ENCODE measurements at regions not wholly inside any gene's neighbourhood (a gene's known extent, or its start where the extent isn't known, plus 50 kb on each side); places are given as distances from the start of the nearest gene placed in this dataset.

DNA sequence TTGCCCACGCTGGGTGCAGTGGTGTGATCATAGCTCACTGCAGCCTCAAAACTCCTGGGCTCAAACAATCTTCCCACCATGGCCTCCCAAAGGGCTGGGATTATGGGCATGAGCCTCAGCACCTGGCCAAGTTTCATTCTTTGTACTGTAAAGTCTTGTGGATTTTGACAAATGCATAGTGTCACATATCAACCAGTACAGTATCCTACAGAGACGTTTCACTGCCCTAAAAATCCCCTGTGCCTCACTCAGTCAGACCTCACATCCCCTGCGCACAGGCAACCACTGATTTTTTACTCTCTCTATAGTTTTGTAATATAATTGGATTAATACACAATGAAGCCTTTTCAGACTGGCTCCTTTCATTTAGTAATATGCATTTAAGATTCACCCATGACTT is 130.7 kb upstream of the UBE2E1 start:
- POLR2A ChIA-PET, result no interaction called here
- DNase-seq (ENCODE audit: low read depth, low spot score), result no peak

DNA sequence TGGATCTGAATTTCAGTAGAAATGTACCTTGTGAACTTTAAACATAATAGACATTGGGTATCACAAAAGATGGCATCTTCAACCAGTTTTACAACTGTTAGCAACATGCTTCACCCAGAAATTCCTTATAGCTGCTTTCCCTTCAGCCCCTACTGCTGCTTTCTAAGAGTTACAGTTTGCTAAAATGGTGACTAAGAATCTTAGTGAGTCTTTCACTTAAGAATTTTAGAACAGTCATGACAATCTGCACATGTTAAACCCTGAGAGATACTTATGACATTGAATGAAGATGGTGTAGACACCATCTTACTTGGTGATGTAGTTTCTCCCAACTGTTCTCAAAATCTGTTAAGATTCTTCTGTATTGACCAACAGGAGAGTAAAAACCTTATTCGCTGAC is 129.7 kb upstream of the UBE2E1 start:
- CTCF ChIA-PET, result no interaction called here
- POLR2A ChIA-PET, result no interaction called here
- TF ChIP-seq, protein P1, sequence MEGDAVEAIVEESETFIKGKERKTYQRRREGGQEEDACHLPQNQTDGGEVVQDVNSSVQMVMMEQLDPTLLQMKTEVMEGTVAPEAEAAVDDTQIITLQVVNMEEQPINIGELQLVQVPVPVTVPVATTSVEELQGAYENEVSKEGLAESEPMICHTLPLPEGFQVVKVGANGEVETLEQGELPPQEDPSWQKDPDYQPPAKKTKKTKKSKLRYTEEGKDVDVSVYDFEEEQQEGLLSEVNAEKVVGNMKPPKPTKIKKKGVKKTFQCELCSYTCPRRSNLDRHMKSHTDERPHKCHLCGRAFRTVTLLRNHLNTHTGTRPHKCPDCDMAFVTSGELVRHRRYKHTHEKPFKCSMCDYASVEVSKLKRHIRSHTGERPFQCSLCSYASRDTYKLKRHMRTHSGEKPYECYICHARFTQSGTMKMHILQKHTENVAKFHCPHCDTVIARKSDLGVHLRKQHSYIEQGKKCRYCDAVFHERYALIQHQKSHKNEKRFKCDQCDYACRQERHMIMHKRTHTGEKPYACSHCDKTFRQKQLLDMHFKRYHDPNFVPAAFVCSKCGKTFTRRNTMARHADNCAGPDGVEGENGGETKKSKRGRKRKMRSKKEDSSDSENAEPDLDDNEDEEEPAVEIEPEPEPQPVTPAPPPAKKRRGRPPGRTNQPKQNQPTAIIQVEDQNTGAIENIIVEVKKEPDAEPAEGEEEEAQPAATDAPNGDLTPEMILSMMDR (IDR thresholded peaks at IDR 0.05; ENCODE audit: insufficient read depth, low read length, missing control alignments), result no peak
- H3K4me3 ChIP-seq (ENCODE audit: low read depth, low read length), result no peak overlapping the region
- DNase-seq (ENCODE audit: low read depth, low spot score), result no peak

More for the DNA sequence above, 130.7 kb upstream of the UBE2E1 start:
- TF ChIP-seq, protein P1 (IDR thresholded peaks at IDR 0.05; ENCODE audit: insufficient read depth, low read length, missing control alignments), result no peak
- CTCF ChIA-PET, result interaction anchor here (0.8 kb wide), 1 partner anchor 15 kb away, joined by 3 read pairs; no protein-coding TSS in a partner anchor
- no peak overlapping the region for H3K4me3 ChIP-seq (ENCODE audit: low read depth, low read length)

DNA sequence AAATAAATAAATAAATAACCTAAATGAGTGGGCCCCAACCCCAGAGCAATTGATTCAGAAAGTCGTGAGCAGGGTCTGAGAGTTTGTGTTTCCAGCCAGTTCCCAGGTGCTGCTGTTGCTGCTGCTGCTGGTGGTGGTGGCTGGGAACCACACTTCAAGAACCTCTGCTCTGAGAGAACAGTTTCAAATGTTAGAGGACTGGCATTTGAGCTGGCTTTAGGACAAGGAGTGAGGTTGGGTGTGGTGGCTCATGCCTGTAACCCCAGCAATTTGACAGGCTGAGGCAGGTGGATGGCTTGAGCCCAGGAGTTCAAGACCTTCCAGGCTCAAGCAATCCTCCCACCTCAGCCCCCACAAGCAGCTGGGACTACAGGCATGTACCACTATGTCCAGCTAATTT is 123.1 kb upstream of the UBE2E1 start:
- ChIA-PET CTCF (no interaction called here), POLR2A (no interaction called here)
- no peak overlapping the region for H3K4me3 ChIP-seq (ENCODE audit: low read depth, low read length)
- DNase-seq (ENCODE audit: low read depth, low spot score), result no peak
- TF ChIP-seq, protein P1 (IDR thresholded peaks at IDR 0.05; ENCODE audit: insufficient read depth, low read length, missing control alignments), result no peak

DNA sequence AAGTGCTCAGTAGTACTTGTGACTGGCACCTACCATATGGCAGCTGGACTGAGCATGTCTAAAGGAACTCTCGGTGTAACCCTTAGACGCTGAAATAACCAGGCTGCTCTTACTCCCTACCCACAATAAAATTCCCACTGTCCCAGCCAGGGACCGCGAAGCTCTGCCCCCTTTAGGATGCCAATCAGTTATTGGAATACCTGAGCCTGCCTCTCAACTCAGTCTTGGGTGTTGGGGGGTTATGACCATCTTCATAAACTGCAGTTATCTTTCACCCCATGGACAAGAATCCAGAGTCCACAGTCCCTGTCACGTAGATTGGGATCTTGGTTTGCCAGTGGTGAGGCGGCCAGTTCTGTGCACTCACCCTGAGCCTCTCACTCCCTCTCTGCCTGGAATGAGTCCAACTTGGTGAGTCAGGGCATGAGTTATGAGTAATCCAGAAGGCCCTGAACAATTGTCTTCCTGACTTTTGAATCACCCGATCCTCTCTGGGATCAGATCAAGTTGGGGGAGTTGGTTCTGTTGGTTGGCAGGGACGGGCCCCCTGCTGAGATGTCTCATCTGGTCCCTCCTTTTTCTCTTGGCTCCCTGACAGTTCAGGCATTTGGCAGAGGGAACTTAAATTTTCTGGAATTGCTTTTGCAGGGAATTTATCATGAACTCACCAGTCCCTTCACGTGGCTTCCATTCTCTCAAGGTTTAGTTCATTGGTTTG is 120.1 kb upstream of the UBE2E1 start:
- ChIA-PET POLR2A (no interaction called here), CTCF (interaction anchor here (1.0 kb wide), 1 partner anchor 14 kb away, joined by 3 read pairs; no protein-coding TSS in a partner anchor)
- TF ChIP-seq, protein P1 (IDR thresholded peaks at IDR 0.05; ENCODE audit: insufficient read depth, low read length, missing control alignments), result no peak
- no peak overlapping the region for H3K4me3 ChIP-seq (ENCODE audit: low read depth, low read length)
- DNase-seq (ENCODE audit: low read depth, low spot score), result peak; percentile 92

DNA sequence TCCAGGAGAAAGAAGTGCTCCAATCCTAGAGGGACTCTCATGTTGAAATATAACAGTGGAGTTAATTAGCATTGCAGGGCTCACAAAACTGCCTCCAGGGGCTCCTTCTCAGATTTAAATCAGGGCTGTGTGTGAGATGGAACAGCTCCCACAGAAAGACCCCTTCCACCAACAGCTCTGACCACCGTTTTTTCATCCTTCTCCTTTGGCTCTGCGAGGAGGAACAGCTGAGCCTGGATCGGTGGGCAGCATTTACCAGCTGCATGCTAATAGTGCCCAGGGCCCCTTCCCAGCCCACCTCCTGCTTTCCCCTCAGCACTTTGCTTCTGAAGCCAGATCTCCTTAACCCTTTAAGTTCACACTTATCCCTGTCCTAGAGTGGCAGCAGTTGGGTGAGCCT is 119.2 kb upstream of the UBE2E1 start:
- POLR2A ChIA-PET, result no interaction called here
- TF ChIP-seq, protein P1 (IDR thresholded peaks at IDR 0.05; ENCODE audit: insufficient read depth, low read length, missing control alignments), result no peak
- H3K4me3 ChIP-seq (ENCODE audit: low read depth, low read length), result no peak overlapping the region
- DNase-seq (ENCODE audit: low read depth, low spot score), result no peak
- CTCF ChIA-PET, result interaction anchor here (1.0 kb wide), 1 partner anchor 13 kb away, joined by 3 read pairs; no protein-coding TSS in a partner anchor

DNA sequence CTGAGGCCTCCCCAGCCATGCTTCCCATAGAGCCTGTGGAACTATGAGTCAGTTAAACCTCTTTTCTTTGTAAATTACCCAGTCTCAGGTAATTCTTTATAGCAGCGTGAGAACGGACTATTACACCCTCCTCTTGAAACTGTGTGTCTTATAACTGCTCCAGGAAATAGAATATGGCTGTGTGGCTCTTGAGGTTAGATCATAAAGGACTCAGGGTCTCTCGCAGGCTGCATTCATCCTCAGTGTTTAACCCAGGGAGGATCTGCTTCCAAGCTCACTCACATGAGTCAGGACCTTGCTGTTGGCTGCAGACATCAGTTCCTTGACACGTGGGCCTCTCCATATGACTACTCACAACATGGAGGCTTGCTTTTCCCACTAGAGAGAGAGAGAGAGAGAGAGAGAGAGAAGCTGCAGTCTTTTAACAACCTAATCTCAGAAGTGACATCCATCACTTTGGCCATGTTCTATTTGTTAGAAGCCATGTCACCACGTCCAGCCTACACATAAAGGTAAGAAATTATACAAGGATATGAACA is 114.3 kb upstream of the UBE2E1 start:
- DNase-seq (ENCODE audit: low read depth, low spot score), result no peak
- TF ChIP-seq, protein P1 (IDR thresholded peaks at IDR 0.05; ENCODE audit: insufficient read depth, low read length, missing control alignments), result no peak
- POLR2A ChIA-PET, result interaction anchor here (0.6 to 1.1 kb wide), 2 partner anchors 225 to 385 kb away, joined by 3 read pairs; partner anchors contain the start of genes NKIRAS1 and RPL15
- CTCF ChIA-PET, result no interaction called here
- no peak overlapping the region for H3K4me3 ChIP-seq (ENCODE audit: low read depth, low read length)

Data from AG04449 (cell line).